ENCODE measurements at regions not wholly inside any gene's neighbourhood (a gene's known extent, or its start where the extent isn't known, plus 50 kb on each side); places are given as distances from the start of the nearest gene placed in this dataset.

GRCh38 chr7:156166692-156167416 is 354.6 kb upstream of the SHH start:
- no peaks in the 10 kb centered on the region for H3K9me3 ChIP-seq (ENCODE audit: insufficient read depth, low read depth, low read length)
- no peak overlapping the region for H3K4me2 ChIP-seq (ENCODE audit: low read length)
- no peaks in the 10 kb centered on the region for H4K20me1 ChIP-seq (ENCODE audit: insufficient read depth, low read length)
- H3K4me1 ChIP-seq (ENCODE audit: insufficient read depth, low read length) = no peaks in the 10 kb centered on the region
- peaks cover 3% of the 10 kb centered on the region for H3K27me3 ChIP-seq (ENCODE audit: insufficient read depth, low read length)
- Mint-ChIP-seq H3K27ac (ENCODE audit: unreplicated experiment) (no peak overlapping the region), H3K4me3 (ENCODE audit: unreplicated experiment) (no peak overlapping the region), H3K36me3 (ENCODE audit: low read depth, unreplicated experiment) (no peaks in the 10 kb centered on the region), H3K27me3 (ENCODE audit: low read depth, unreplicated experiment) (peaks cover 54% of the 10 kb centered on the region), H3K9me3 (ENCODE audit: unreplicated experiment) (no peaks in the 10 kb centered on the region), H3K4me1 (ENCODE audit: low read depth, unreplicated experiment) (no peaks in the 10 kb centered on the region)
- no peak overlapping the region for H3K4me3 ChIP-seq (ENCODE audit: insufficient read depth, low read depth, low read length)
- H2AFZ ChIP-seq (ENCODE audit: low read depth, low read length) = no peak overlapping the region
- TF ChIP-seq CTCF (IDR thresholded peaks at IDR 0.05; ENCODE audit: insufficient read depth, low read depth, low read length) (no peak), EZH2 (IDR thresholded peaks at IDR 0.05; ENCODE audit: insufficient read depth, low read length) (no peak)
- H3K36me3 ChIP-seq (ENCODE audit: insufficient read depth, low read length) = no peaks in the 10 kb centered on the region
- no peak overlapping the region for H3K9ac ChIP-seq (ENCODE audit: low read length)
- no peaks in the 10 kb centered on the region for H3K79me2 ChIP-seq (ENCODE audit: insufficient read depth, low read length)
- FAIRE-seq (no peak), DNase-seq (ENCODE audit: low read depth) (no peak)
- H3K27ac ChIP-seq (ENCODE audit: low read depth, low read length) = no peak overlapping the region

- no peak overlapping the region for H3K27ac ChIP-seq (ENCODE audit: low read depth, low read length)
- no peak overlapping the region for H3K4me2 ChIP-seq (ENCODE audit: low read length)
- FAIRE-seq = no peak
- Mint-ChIP-seq H3K4me3 (ENCODE audit: unreplicated experiment) (no peak overlapping the region), H3K27ac (ENCODE audit: unreplicated experiment) (no peak overlapping the region), H3K36me3 (ENCODE audit: low read depth, unreplicated experiment) (no peaks in the 10 kb centered on the region), H3K27me3 (ENCODE audit: low read depth, unreplicated experiment) (peaks cover 57% of the 10 kb centered on the region), H3K4me1 (ENCODE audit: low read depth, unreplicated experiment) (no peaks in the 10 kb centered on the region), H3K9me3 (ENCODE audit: unreplicated experiment) (no peaks in the 10 kb centered on the region)
- no peaks in the 10 kb centered on the region for H3K79me2 ChIP-seq (ENCODE audit: insufficient read depth, low read length)
- no peak overlapping the region for H2AFZ ChIP-seq (ENCODE audit: low read depth, low read length)
- H3K4me3 ChIP-seq (ENCODE audit: insufficient read depth, low read depth, low read length) = no peak overlapping the region
- H3K27me3 ChIP-seq (ENCODE audit: insufficient read depth, low read length) = peaks cover 3% of the 10 kb centered on the region
- no peaks in the 10 kb centered on the region for H3K4me1 ChIP-seq (ENCODE audit: insufficient read depth, low read length)
- no peaks in the 10 kb centered on the region for H3K9me3 ChIP-seq (ENCODE audit: insufficient read depth, low read depth, low read length)
- no peak overlapping the region for H3K9ac ChIP-seq (ENCODE audit: low read length)
- no peak for TF ChIP-seq CTCF (IDR thresholded peaks at IDR 0.05; ENCODE audit: insufficient read depth, low read depth, low read length)
- TF ChIP-seq EZH2 (IDR thresholded peaks at IDR 0.05; ENCODE audit: insufficient read depth, low read length) = no peak
- DNase-seq (ENCODE audit: low read depth) = no peak
- H3K36me3 ChIP-seq (ENCODE audit: insufficient read depth, low read length) = no peaks in the 10 kb centered on the region
- H4K20me1 ChIP-seq (ENCODE audit: insufficient read depth, low read length) = no peaks in the 10 kb centered on the region
These were observed 351.5 kb upstream of the SHH start for GRCh38 chr7:156163747-156164146.

DNA sequence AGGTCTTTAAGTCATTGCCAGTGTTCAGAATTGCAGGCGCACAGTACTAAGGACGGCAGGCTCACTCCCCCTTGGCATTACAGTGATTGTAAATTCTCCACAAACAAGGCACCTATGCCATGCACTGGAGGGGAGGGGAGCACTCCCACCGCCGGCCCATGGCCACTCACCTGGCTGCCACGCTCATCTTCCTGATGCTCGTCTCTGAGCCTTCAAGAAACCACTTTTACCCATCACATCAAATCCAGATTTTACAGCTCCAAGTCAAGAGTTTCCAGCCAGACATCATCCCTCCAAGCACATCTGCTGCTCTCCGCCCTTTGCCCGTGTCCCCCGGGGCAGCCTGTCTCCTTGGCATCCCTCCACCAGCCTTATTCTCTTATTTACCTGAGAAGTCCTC is 350.2 kb upstream of the SHH start:
- FAIRE-seq = no peak
- Histone ChIP-seq H3K4me3 (ENCODE audit: insufficient read depth, low read depth, low read length) (no peak overlapping the region), H3K4me2 (ENCODE audit: low read length) (no peak overlapping the region), H3K27me3 (ENCODE audit: insufficient read depth, low read length) (peaks cover 3% of the 10 kb centered on the region), H3K9ac (ENCODE audit: low read length) (no peak overlapping the region), H4K20me1 (ENCODE audit: insufficient read depth, low read length) (no peaks in the 10 kb centered on the region), H3K9me3 (ENCODE audit: insufficient read depth, low read depth, low read length) (no peaks in the 10 kb centered on the region), H2AFZ (ENCODE audit: low read depth, low read length) (no peak overlapping the region), H3K27ac (ENCODE audit: low read depth, low read length) (no peak overlapping the region), H3K36me3 (ENCODE audit: insufficient read depth, low read length) (no peaks in the 10 kb centered on the region), H3K79me2 (ENCODE audit: insufficient read depth, low read length) (no peaks in the 10 kb centered on the region), H3K4me1 (ENCODE audit: insufficient read depth, low read length) (no peaks in the 10 kb centered on the region)
- H3K27ac Mint-ChIP-seq (ENCODE audit: unreplicated experiment) = no peak overlapping the region
- peaks cover 56% of the 10 kb centered on the region for H3K27me3 Mint-ChIP-seq (ENCODE audit: low read depth, unreplicated experiment)
- H3K4me1 Mint-ChIP-seq (ENCODE audit: low read depth, unreplicated experiment) = no peaks in the 10 kb centered on the region
- H3K4me3 Mint-ChIP-seq (ENCODE audit: unreplicated experiment) = no peak overlapping the region
- no peaks in the 10 kb centered on the region for H3K9me3 Mint-ChIP-seq (ENCODE audit: unreplicated experiment)
- no peaks in the 10 kb centered on the region for H3K36me3 Mint-ChIP-seq (ENCODE audit: low read depth, unreplicated experiment)
- no peak for TF ChIP-seq EZH2 (IDR thresholded peaks at IDR 0.05; ENCODE audit: insufficient read depth, low read length)
- no peak for TF ChIP-seq CTCF (IDR thresholded peaks at IDR 0.05; ENCODE audit: insufficient read depth, low read depth, low read length)
- no peak for DNase-seq (ENCODE audit: low read depth)
